SK-N-SH treated with all-trans-retinoic acid at 6 μM for 48 hours (cell line): ENCODE measurements at regions not wholly inside any gene's neighbourhood (a gene's known extent, or its start where the extent isn't known, plus 50 kb on each side); places are given as distances from the start of the nearest gene placed in this dataset.

ENCODE experiments used
- ATAC-seq: fragments of 200-7000 bp; cut with Tn5 transposase; 3 replicates; pipeline ENCODE4 v1.9.1; 2020; ENCODE audit warnings: mild to moderate bottlenecking, moderate library complexity
- ARNTL ChIP-seq: fragments of 450-650 bp; formaldehyde crosslinking; IDR thresholded peaks from 2 replicates; pipeline ENCODE4 v1.5.0; 2020; ENCODE audit warnings: low read depth, mild to moderate bottlenecking, moderate library complexity, borderline replicate concordance
- CREB5 ChIP-seq: fragments of 250-450 bp; sonication (Bioruptor Pico); IDR thresholded peaks from 2 replicates; pipeline ENCODE4 v1.5.1; 2020; ENCODE audit warnings: low read depth, mild to moderate bottlenecking, moderate library complexity
- CSDC2 ChIP-seq: fragments of 250-450 bp; sonication (Bioruptor Pico); IDR thresholded peaks from 2 replicates; pipeline ENCODE4 v1.5.0; 2020; ENCODE audit warnings: mild to moderate bottlenecking, moderate library complexity
- GLIS3 ChIP-seq: fragments of 250-450 bp; sonication (Bioruptor Pico); IDR thresholded peaks from 2 replicates; pipeline ENCODE4 v1.5.0; 2020; ENCODE audit warnings: mild to moderate bottlenecking, moderate library complexity
- ISL1 ChIP-seq: fragments of 250-450 bp; sonication (Bioruptor Pico); IDR thresholded peaks from 2 replicates; pipeline ENCODE4 v2.1.2; 2022; ENCODE audit warnings: mild to moderate bottlenecking, moderate library complexity
- OSR1 ChIP-seq: fragments of 250-450 bp; sonication (Bioruptor Pico); IDR thresholded peaks from 2 replicates; pipeline ENCODE4 v1.8.0; 2022; ENCODE audit warnings: moderate library complexity, mild to moderate bottlenecking, inconsistent platforms
- POU6F1 ChIP-seq: fragments of 250-450 bp; sonication (Bioruptor Pico); IDR thresholded peaks from 2 replicates; pipeline ENCODE4 v1.8.0; 2021; ENCODE audit warnings: low read depth, mild to moderate bottlenecking, moderate library complexity, borderline replicate concordance
- PPARA ChIP-seq: fragments of 250-450 bp; sonication (Bioruptor Pico); IDR thresholded peaks from 2 replicates; pipeline ENCODE4 v1.5.0; 2020; ENCODE audit warnings: mild to moderate bottlenecking, borderline replicate concordance
- RARB ChIP-seq: fragments of 250-450 bp; sonication (Bioruptor Pico); IDR thresholded peaks from 2 replicates; pipeline ENCODE4 v1.8.0; 2021; ENCODE audit warnings: mild to moderate bottlenecking, moderate library complexity
- SNAI2 ChIP-seq: fragments of 250-450 bp; sonication (Bioruptor Pico); IDR thresholded peaks from 2 replicates; pipeline ENCODE4 v1.5.0; 2020; ENCODE audit warnings: mild to moderate bottlenecking, moderate library complexity
- TCF4 ChIP-seq: fragments of 250-450 bp; sonication (Bioruptor Pico); IDR thresholded peaks from 2 replicates; pipeline ENCODE4 v1.8.0; 2021; ENCODE audit warnings: mild to moderate bottlenecking, moderate library complexity, borderline replicate concordance
- TSHZ2 ChIP-seq: fragments of 250-450 bp; sonication (Bioruptor Pico); IDR thresholded peaks from 2 replicates; pipeline ENCODE4 v1.5.0; 2020; ENCODE audit warnings: mild to moderate bottlenecking, moderate library complexity
- ZFP3 ChIP-seq: fragments of 250-450 bp; sonication (Bioruptor Pico); IDR thresholded peaks from 2 replicates; pipeline ENCODE4 v1.5.0; 2020; ENCODE audit warnings: mild to moderate bottlenecking, moderate library complexity
- ZFP30 ChIP-seq: fragments of 450-650 bp; formaldehyde crosslinking; IDR thresholded peaks from 2 replicates; pipeline ENCODE4 v1.5.0; 2022; ENCODE audit warnings: mild to moderate bottlenecking, moderate library complexity
- ZNF70 ChIP-seq: fragments of 450-650 bp; formaldehyde crosslinking; IDR thresholded peaks from 2 replicates; pipeline ENCODE4 v1.5.0; 2020; ENCODE audit warnings: mild to moderate bottlenecking, moderate library complexity
- ZNF8 ChIP-seq: fragments of 450-650 bp; formaldehyde crosslinking; IDR thresholded peaks from 2 replicates; pipeline ENCODE4 v1.5.0; 2020; ENCODE audit warnings: mild to moderate bottlenecking, moderate library complexity
- TF ChIP-seq, protein P1 (sequence below): fragments of 250-450 bp; sonication (Bioruptor Pico); IDR thresholded peaks from 2 replicates; pipeline ENCODE4 v1.5.1; 2021; ENCODE audit warnings: mild to moderate bottlenecking, moderate library complexity
- TF ChIP-seq, protein P2 (sequence below): fragments of 250-450 bp; sonication (Bioruptor Pico); IDR thresholded peaks from 2 replicates; pipeline ENCODE4 v1.8.0; 2020; ENCODE audit warnings: mild to moderate bottlenecking, moderate library complexity, borderline replicate concordance

DNA sequence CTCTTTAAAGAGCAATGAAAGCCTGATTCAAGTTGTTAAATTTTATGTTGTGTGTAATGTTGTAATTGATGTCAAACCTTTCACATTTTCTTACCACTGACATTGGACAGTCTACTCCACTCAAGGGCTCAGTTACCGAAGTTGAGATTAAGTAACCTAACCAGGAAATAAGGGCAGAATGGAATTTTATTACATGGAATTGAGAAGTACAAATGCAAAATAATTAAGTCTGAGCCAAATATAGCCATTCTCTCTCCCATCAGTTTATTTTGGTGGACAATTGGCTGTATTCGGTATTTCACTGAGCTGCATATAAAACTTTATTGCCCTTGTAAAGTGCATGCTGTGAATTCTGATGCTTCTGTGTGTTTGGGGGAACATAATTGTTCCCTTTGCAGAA is 231.5 kb downstream of the TTC32 start:
- ATAC-seq, result no peak
- TF ChIP-seq CREB5 (CRISPR knock-in tag) (no peak), ISL1 (no peak), GLIS3 (CRISPR knock-in tag) (no peak), PPARA (CRISPR knock-in tag) (no peak), ZNF8 (CRISPR knock-in tag) (no peak)
- TF ChIP-seq, protein P1, sequence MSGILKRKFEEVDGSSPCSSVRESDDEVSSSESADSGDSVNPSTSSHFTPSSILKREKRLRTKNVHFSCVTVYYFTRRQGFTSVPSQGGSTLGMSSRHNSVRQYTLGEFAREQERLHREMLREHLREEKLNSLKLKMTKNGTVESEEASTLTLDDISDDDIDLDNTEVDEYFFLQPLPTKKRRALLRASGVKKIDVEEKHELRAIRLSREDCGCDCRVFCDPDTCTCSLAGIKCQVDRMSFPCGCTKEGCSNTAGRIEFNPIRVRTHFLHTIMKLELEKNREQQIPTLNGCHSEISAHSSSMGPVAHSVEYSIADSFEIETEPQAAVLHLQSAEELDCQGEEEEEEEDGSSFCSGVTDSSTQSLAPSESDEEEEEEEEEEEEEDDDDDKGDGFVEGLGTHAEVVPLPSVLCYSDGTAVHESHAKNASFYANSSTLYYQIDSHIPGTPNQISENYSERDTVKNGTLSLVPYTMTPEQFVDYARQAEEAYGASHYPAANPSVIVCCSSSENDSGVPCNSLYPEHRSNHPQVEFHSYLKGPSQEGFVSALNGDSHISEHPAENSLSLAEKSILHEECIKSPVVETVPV (CRISPR knock-in tag), result no peak
- TF ChIP-seq, protein P2, sequence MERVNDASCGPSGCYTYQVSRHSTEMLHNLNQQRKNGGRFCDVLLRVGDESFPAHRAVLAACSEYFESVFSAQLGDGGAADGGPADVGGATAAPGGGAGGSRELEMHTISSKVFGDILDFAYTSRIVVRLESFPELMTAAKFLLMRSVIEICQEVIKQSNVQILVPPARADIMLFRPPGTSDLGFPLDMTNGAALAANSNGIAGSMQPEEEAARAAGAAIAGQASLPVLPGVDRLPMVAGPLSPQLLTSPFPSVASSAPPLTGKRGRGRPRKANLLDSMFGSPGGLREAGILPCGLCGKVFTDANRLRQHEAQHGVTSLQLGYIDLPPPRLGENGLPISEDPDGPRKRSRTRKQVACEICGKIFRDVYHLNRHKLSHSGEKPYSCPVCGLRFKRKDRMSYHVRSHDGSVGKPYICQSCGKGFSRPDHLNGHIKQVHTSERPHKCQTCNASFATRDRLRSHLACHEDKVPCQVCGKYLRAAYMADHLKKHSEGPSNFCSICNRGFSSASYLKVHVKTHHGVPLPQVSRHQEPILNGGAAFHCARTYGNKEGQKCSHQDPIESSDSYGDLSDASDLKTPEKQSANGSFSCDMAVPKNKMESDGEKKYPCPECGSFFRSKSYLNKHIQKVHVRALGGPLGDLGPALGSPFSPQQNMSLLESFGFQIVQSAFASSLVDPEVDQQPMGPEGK (CRISPR knock-in tag), result no peak

GRCh38 chr2:19669559-19669958 is 232.2 kb downstream of the TTC32 start:
- ATAC-seq, result no peak
- TF ChIP-seq TSHZ2 (CRISPR knock-in tag) (no peak), OSR1 (CRISPR knock-in tag) (no peak), ZNF8 (CRISPR knock-in tag) (no peak), CSDC2 (CRISPR knock-in tag) (no peak), ZFP3 (CRISPR knock-in tag) (no peak), RARB (CRISPR knock-in tag) (no peak), ZNF70 (no peak), ZFP30 (CRISPR knock-in tag) (no peak), ARNTL (CRISPR knock-in tag) (no peak), POU6F1 (CRISPR knock-in tag) (no peak), SNAI2 (no peak), TCF4 (CRISPR knock-in tag) (no peak), CREB5 (CRISPR knock-in tag) (no peak)

DNA sequence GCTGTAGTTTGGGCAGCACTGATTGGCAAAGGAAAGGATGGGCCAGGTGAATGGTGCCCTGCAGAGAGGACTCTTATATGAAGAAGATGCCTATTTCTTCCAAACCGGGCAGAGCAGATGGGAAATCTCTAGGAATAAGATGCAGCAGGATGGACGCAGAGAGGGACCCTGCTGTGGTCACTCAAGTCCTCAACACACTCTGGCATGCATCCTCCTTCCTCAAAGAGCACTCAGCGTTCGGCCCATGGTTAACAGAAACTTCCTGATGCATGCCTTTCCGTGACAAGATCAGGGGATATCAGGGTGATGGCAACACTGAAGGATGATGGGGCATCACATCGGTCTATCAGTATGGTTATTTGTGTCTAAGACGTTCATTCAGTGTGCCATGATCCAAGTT is 232.7 kb downstream of the TTC32 start:
- TF ChIP-seq OSR1 (CRISPR knock-in tag) (no peak), GLIS3 (CRISPR knock-in tag) (no peak), CREB5 (CRISPR knock-in tag) (no peak), ZNF70 (no peak)
- TF ChIP-seq, protein P2 (CRISPR knock-in tag), result no peak
- ATAC-seq, result no peak; the same call in 2 of the 3 replicates
